AG04449 (cell line): ENCODE measurements at regions not wholly inside any gene's neighbourhood (a gene's known extent, or its start where the extent isn't known, plus 50 kb on each side); places are given as distances from the start of the nearest gene placed in this dataset.
"Not testable (repeated sequence)": the region's sequence is repeated elsewhere in the genome, so short reads cannot be mapped to it uniquely, and the experiment has no call there.

ENCODE experiments used
- CTCF ChIA-PET: fragments of 350-600 bp; formaldehyde crosslinking; extraction: SDS; loops from one replicate; lab custom pipeline; 2021; ENCODE audit warnings: antibody characterized with exemption; lab: Yijun Ruan, JAX
- POLR2A ChIA-PET: fragments of 400-600, 350-600 bp; formaldehyde crosslinking; extraction: SDS; loops from one replicate; lab custom pipeline; 2020; ENCODE audit warnings: antibody characterized with exemption, inconsistent platforms; lab: Yijun Ruan, JAX
- DNase-seq: peaks from one replicate; pipeline ENCODE4 v3.0.0-alpha.2; 2010; ENCODE audit warnings: low read depth, low spot score
- H3K4me3 ChIP-seq: 2 replicates; pipeline ENCODE4 v1.5.1; 2011; ENCODE audit warnings: low read depth, mild to moderate bottlenecking, control low read depth, low read length
- CTCF ChIP-seq: IDR thresholded peaks from one replicate; pipeline ENCODE4 v1.5.1; 2011; ENCODE audit warnings: mild to moderate bottlenecking, moderate library complexity, low read length, control low read depth, inconsistent platforms; ENCODE audit not compliant: insufficient read depth; ENCODE audit errors: missing control alignments

GRCh38 chr9:89945133-89945532, 340.3 kb downstream of the GADD45G start:
- DNase-seq: no peak
- TF ChIP-seq CTCF: no peak
- ChIA-PET CTCF (no interaction called here), POLR2A (no interaction called here)
- no peak overlapping the region for H3K4me3 ChIP-seq

- no peak for TF ChIP-seq CTCF
- ChIA-PET POLR2A (no interaction called here), CTCF (no interaction called here)
- DNase-seq: no peak
- no peak overlapping the region for H3K4me3 ChIP-seq
Measured at GRCh38 chr9:89946741-89947140, 341.9 kb downstream of the GADD45G start.

- POLR2A ChIA-PET: no interaction called here
- no peak for DNase-seq
- CTCF ChIA-PET: no interaction called here
- no peak overlapping the region for H3K4me3 ChIP-seq
- no peak for TF ChIP-seq CTCF
Measured at GRCh38 chr9:89949111-89949510, 344.3 kb downstream of the GADD45G start.

GRCh38 chr9:89951675-89952074, 346.9 kb downstream of the GADD45G start:
- POLR2A ChIA-PET: interaction anchor here (0.6 kb wide), 1 partner anchor 10 kb away, joined by 5 read pairs; no protein-coding TSS in a partner anchor
- H3K4me3 ChIP-seq: no peak overlapping the region
- CTCF ChIA-PET: interaction anchor here (1.9 kb wide), 1 partner anchor 354 kb away, joined by 4 read pairs; no protein-coding TSS in a partner anchor
- no peak for DNase-seq
- no peak for TF ChIP-seq CTCF

GRCh38 chr9:89952401-89952800, 347.6 kb downstream of the GADD45G start:
- H3K4me3 ChIP-seq: no peak overlapping the region

GRCh38 chr9:89953263-89953662, 348.5 kb downstream of the GADD45G start:
- POLR2A ChIA-PET, H3K4me3 ChIP-seq, DNase-seq, CTCF ChIA-PET: not testable (repeated sequence)

More at GRCh38 chr9:89952401-89952800, 347.6 kb downstream of the GADD45G start:
- ChIA-PET CTCF (interaction anchor here (1.9 kb wide), 1 partner anchor 355 kb away, joined by 4 read pairs; no protein-coding TSS in a partner anchor), POLR2A (interaction anchor here (0.6 kb wide), 1 partner anchor 11 kb away, joined by 5 read pairs; no protein-coding TSS in a partner anchor)
- TF ChIP-seq CTCF: no peak
- peak; percentile 36 for DNase-seq
